HepG2 (cell line): ENCODE measurements at regions not wholly inside any gene's neighbourhood (a gene's known extent, or its start where the extent isn't known, plus 50 kb on each side); places are given as distances from the start of the nearest gene placed in this dataset.
A peak's percentile ranks its signal among the peaks of the same experiment; 100 is the strongest.

ENCODE experiments used
- ATAC-seq: fragments of 200-7000 bp; cut with Tn5 transposase; 3 replicates; pipeline ENCODE4 v1.9.1; 2020; ENCODE audit warnings: mild to moderate bottlenecking, moderate library complexity
- BruUV-seq: library from RNA; stranded (reverse); fragments of 400-500 nt; replicated peaks from 2 replicates; lab custom pipeline; 2021; lab: Mats Ljungman, UMichigan
- CTCF ChIA-PET: fragments of 300-600 bp; formaldehyde crosslinking; extraction: SDS; loops from one replicate; lab custom pipeline; 2021; ENCODE audit warnings: low total read pairs, inconsistent platforms, low intra/inter-chr PET ratio; lab: Yijun Ruan, JAX
- POLR2A ChIA-PET: fragments of 350-600 bp; sonication (Branson Sonifier 250); formaldehyde crosslinking; loops from one replicate; lab custom pipeline; 2020; ENCODE audit warnings: antibody characterized with exemption, inconsistent platforms; lab: Yijun Ruan, JAX
- DNase-seq: peaks from one replicate; pipeline ENCODE4 v3.0.0-alpha.2; 2015; ENCODE audit warnings: low spot score
- FAIRE-seq: peaks from 3 replicates; lab custom pipeline; 2011; peaks lifted over from hg19 to GRCh38; lab: Jason Lieb, UNC
- H2AFZ ChIP-seq: one replicate; pipeline ENCODE4 v1.6.1; 2011; ENCODE audit warnings: low read length, inconsistent platforms
- H3K27ac ChIP-seq: fragments of 300-600 bp; 3 replicates; pipeline ENCODE4 v1.8.0; 2011; ENCODE audit warnings: mixed run types, mild to moderate bottlenecking, mixed read lengths, low read length, inconsistent platforms; ENCODE audit not compliant: insufficient read depth; ENCODE audit errors: extremely low read length
- H3K27me3 ChIP-seq, 2 experiments: fragments of 200-600 bp in 1 of 2; 2 replicates in 1 of 2; 3 replicates in 1 of 2; pipeline versions ENCODE4 v1.6.0 to v1.8.0; 2011; ENCODE audit warnings: low read length in 2 of 2, mild to moderate bottlenecking in 2 of 2, moderate library complexity in 2 of 2, inconsistent platforms in 1 of 2; ENCODE audit not compliant: insufficient read depth in 2 of 2, control insufficient read depth in 1 of 2
- H3K36me3 ChIP-seq, 2 experiments: fragments of 200-600 bp in 1 of 2; replicated peaks in 1 of 2; 2 replicates in 1 of 2; 3 replicates in 1 of 2; pipeline versions ENCODE4 v1.5.1 to v1.8.0; 2011; ENCODE audit warnings: low read length in 2 of 2, inconsistent platforms in 1 of 2; ENCODE audit not compliant: insufficient read depth in 2 of 2, control insufficient read depth in 1 of 2
- H3K4me1 ChIP-seq: 2 replicates; pipeline ENCODE4 v1.5.1; 2012; ENCODE audit warnings: low read length, inconsistent platforms; ENCODE audit not compliant: insufficient read depth
- H3K4me2 ChIP-seq: 2 replicates; pipeline ENCODE4 v1.6.0; 2011; ENCODE audit warnings: low read depth, low read length, inconsistent platforms
- H3K4me3 ChIP-seq, 3 experiments: fragments of 200-600 bp in 1 of 3; sonication (generic), shearing (Covaris generic) in 1 of 3; replicated peaks in 1 of 3; 2 replicates each; pipeline ENCODE4 v1.5.1; 2011 to 2016; ENCODE audit warnings: low read length in 3 of 3, inconsistent platforms in 2 of 3, low read depth in 2 of 3, mild to moderate bottlenecking in 2 of 3, control low read depth in 1 of 3, mixed read lengths in 1 of 3; ENCODE audit not compliant: insufficient read depth in 1 of 3
- H3K79me2 ChIP-seq: one replicate; pipeline ENCODE4 v1.6.1; 2011; ENCODE audit warnings: low read length, inconsistent platforms; ENCODE audit not compliant: insufficient read depth
- H3K9ac ChIP-seq: 2 replicates; pipeline ENCODE4 v1.6.0; 2011; ENCODE audit warnings: mild to moderate bottlenecking, low read depth, low read length, inconsistent platforms; ENCODE audit not compliant: insufficient read depth
- H3K9me3 ChIP-seq: 2 replicates; pipeline ENCODE4 v1.5.1; 2012; ENCODE audit warnings: mild to moderate bottlenecking, low read length
- H4K20me1 ChIP-seq: 2 replicates; pipeline ENCODE4 v1.6.0; 2011; ENCODE audit warnings: inconsistent platforms, mild to moderate bottlenecking, low read length, moderate library complexity; ENCODE audit not compliant: insufficient read depth
- ERF ChIP-seq: IDR thresholded peaks from 2 replicates; pipeline ENCODE4 v1.6.1; 2018; ENCODE audit warnings: missing biosample characterization, missing genetic modification reagents
- GFI1 ChIP-seq: sonication (generic); formaldehyde crosslinking; IDR thresholded peaks from 2 replicates; pipeline ENCODE4 v1.5.0; 2020; ENCODE audit warnings: missing genetic modification reagents, mild to moderate bottlenecking, borderline replicate concordance
- MAFK ChIP-seq, 2 experiments: IDR thresholded peaks in 1 of 2; conservative IDR thresholded peaks in 1 of 2; 2 replicates each; pipeline ENCODE4 v1.6.1; 2011; ENCODE audit warnings: improper control_type of control experiment in 2 of 2, low read length in 2 of 2
- POLR2AphosphoS2 ChIP-seq: IDR thresholded peaks from 2 replicates; pipeline ENCODE4 v1.6.1; 2011; ENCODE audit warnings: low read depth, low read length, improper control_type of control experiment
- ZBTB38 ChIP-seq: sonication (generic); formaldehyde crosslinking; IDR thresholded peaks from 2 replicates; pipeline ENCODE4 v1.5.1; 2020; ENCODE audit warnings: mild to moderate bottlenecking, missing genetic modification reagents
- ZNF292 ChIP-seq: sonication (generic); formaldehyde crosslinking; IDR thresholded peaks from 2 replicates; pipeline ENCODE4 v1.8.1; 2022; ENCODE audit warnings: mild to moderate bottlenecking, low read depth, missing genetic modification reagents, borderline replicate concordance
- ZNF629 ChIP-seq: sonication (generic); formaldehyde crosslinking; conservative IDR thresholded peaks from 2 replicates; pipeline ENCODE4 v1.5.0; 2020; ENCODE audit warnings: missing genetic modification reagents
- WGBS: methylation state at CpG from one replicate; pipeline ENCODE4 v1.1.6; 2017; ENCODE audit warnings: low lambda C conversion rate; 5-methylcytosine and 5-hydroxymethylcytosine counted together
- in situ Hi-C: cut with HindIII; loops from 2 replicates; pipeline ENCODE4 v1.10.0; 2017; ENCODE audit warnings: low pct_unique_long_range_greater_than_20kb; ENCODE audit not compliant: extremely low pct_ligation_motif_present
- intact Hi-C: fragments of 100-400 bp; cut with micrococcal nuclease; formaldehyde crosslinking; loops from one replicate; pipeline ENCODE4 v1.10.0; 2022; ENCODE audit not compliant: unreplicated experiment
- TF ChIP-seq, protein P1 (sequence below): sonication (generic); formaldehyde crosslinking; IDR thresholded peaks from 2 replicates; pipeline ENCODE4 v1.4.0; 2020; ENCODE audit warnings: mild to moderate bottlenecking, missing genetic modification reagents, borderline replicate concordance
- TF ChIP-seq, protein P2 (sequence below): sonication (generic); formaldehyde crosslinking; IDR thresholded peaks from 2 replicates; pipeline ENCODE4 v1.4.0; 2020; ENCODE audit warnings: mild to moderate bottlenecking, missing genetic modification reagents

DNA sequence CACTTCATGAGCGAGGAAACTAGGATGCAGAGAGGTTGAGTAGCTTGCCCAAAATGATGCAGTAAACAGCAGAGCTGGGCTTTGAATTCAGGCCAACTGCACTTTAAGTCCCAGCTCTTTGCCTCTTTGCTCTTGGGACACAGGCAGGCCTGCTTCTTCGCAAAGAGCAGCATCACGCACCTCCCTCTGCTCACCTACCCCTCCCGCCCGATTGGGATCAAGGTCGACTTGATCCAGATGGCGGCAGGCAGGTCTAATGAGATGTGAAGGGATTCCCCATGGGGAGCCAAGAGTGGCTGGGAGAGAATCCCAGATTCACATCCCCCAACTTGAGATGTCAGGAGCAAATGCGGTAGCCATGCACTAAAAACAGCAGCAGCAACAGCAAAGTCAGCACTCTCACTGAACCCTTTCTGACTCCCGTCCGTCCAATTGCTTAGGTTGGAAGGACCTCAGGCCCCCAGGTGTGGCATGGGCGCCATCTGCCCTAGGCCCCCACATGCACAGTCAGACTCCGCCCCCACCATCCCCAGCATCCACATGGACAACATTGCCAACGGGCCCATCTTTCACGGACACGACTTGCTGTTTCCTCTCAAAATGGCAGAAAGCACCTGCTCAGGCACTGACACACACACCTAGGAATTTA, 84.3 kb upstream of the MAP4K4 start (continued):
- TF ChIP-seq, protein P1, sequence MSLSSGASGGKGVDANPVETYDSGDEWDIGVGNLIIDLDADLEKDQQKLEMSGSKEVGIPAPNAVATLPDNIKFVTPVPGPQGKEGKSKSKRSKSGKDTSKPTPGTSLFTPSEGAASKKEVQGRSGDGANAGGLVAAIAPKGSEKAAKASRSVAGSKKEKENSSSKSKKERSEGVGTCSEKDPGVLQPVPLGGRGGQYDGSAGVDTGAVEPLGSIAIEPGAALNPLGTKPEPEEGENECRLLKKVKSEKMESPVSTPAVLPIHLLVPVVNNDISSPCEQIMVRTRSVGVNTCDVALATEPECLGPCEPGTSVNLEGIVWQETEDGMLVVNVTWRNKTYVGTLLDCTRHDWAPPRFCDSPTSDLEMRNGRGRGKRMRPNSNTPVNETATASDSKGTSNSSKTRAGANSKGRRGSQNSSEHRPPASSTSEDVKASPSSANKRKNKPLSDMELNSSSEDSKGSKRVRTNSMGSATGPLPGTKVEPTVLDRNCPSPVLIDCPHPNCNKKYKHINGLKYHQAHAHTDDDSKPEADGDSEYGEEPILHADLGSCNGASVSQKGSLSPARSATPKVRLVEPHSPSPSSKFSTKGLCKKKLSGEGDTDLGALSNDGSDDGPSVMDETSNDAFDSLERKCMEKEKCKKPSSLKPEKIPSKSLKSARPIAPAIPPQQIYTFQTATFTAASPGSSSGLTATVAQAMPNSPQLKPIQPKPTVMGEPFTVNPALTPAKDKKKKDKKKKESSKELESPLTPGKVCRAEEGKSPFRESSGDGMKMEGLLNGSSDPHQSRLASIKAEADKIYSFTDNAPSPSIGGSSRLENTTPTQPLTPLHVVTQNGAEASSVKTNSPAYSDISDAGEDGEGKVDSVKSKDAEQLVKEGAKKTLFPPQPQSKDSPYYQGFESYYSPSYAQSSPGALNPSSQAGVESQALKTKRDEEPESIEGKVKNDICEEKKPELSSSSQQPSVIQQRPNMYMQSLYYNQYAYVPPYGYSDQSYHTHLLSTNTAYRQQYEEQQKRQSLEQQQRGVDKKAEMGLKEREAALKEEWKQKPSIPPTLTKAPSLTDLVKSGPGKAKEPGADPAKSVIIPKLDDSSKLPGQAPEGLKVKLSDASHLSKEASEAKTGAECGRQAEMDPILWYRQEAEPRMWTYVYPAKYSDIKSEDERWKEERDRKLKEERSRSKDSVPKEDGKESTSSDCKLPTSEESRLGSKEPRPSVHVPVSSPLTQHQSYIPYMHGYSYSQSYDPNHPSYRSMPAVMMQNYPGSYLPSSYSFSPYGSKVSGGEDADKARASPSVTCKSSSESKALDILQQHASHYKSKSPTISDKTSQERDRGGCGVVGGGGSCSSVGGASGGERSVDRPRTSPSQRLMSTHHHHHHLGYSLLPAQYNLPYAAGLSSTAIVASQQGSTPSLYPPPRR (CRISPR knock-in tag): 0 out of 2 replicates have a peak, but pooled peaks have one; percentile 32
- TF ChIP-seq POLR2AphosphoS2 (no peak), ZBTB38 (CRISPR knock-in tag) (peak; percentile 57; the same call in 1 of the 2 replicates), ZNF292 (peak; percentile 52; the same call in 1 of the 2 replicates), ERF (no peak)
- TF ChIP-seq, protein P2, sequence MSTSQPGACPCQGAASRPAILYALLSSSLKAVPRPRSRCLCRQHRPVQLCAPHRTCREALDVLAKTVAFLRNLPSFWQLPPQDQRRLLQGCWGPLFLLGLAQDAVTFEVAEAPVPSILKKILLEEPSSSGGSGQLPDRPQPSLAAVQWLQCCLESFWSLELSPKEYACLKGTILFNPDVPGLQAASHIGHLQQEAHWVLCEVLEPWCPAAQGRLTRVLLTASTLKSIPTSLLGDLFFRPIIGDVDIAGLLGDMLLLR (CRISPR knock-in tag): peak; percentile 29; the same call in 1 of the 2 replicates
- TF ChIP-seq, all 625 proteins: peak for 21

DNA sequence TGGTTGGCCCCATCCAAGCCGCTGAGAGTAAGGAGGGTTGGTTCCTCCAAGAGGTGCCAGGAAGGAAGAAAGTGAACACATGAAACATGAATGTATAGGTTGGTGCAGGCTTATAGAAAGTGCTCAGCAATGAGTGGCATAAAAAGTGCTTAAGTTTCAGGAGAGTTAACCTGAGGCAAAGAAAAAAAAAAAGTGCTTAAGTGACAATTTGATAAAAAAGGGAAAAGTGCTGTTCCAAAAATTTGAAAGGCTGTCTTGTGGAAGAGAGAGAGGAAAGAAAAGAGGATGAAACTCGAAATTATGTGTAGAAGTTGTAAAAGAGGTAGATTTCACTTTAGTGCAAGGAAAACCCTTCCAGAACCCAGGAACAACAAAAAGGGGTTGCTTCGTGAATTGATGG, 85.5 kb upstream of the MAP4K4 start:
- Histone ChIP-seq H3K27me3 (no peaks in the 10 kb centered on the region), H3K9ac (no peak overlapping the region), H3K36me3 (no peaks in the 10 kb centered on the region), H3K27ac (no peak overlapping the region), H3K4me2 (no peak overlapping the region), H3K4me3 (no peak overlapping the region), H3K79me2 (no peaks in the 10 kb centered on the region), H3K9me3 (no peaks in the 10 kb centered on the region), H4K20me1 (no peaks in the 10 kb centered on the region), H3K4me1 (peaks cover 47% of the 10 kb centered on the region), H2AFZ (no peak overlapping the region)
- POLR2A ChIA-PET: no interaction called here
- WGBS: 82% methylated on average over 3 of the region's 3 CpGs
- intact Hi-C loops: loop anchor here (5.0 kb wide), 2 partner anchors 45 to 85 kb away; partner anchors contain the start of gene MAP4K4
- DNase-seq: no peak
- CTCF ChIA-PET: no interaction called here
- BruUV-seq: no TSS peak
- TF ChIP-seq MAFK (conservative IDR thresholded peaks at IDR 0.05 in 1 of 2, IDR thresholded peaks at IDR 0.05 in 1 of 2; ENCODE audit: low read length in 2 of 2) (peak in 1 of 2 experiments; percentile 57; a peak in 3 of 4 replicates), GFI1 (no peak), ZNF629 (no peak)
- in situ Hi-C loops: no loop called here
- no peak for ATAC-seq
- no peak for FAIRE-seq
